NCI-H1436 treated with DMSO at 0.1 percent for 48 hours (cell line): ENCODE measurements at regions not wholly inside any gene's neighbourhood (a gene's known extent, or its start where the extent isn't known, plus 50 kb on each side); places are given as distances from the start of the nearest gene placed in this dataset.

ENCODE experiments used
- DNase-seq: peaks from one replicate; lab custom pipeline; 2025; lab: John Stamatoyannopoulos, UW

DNA sequence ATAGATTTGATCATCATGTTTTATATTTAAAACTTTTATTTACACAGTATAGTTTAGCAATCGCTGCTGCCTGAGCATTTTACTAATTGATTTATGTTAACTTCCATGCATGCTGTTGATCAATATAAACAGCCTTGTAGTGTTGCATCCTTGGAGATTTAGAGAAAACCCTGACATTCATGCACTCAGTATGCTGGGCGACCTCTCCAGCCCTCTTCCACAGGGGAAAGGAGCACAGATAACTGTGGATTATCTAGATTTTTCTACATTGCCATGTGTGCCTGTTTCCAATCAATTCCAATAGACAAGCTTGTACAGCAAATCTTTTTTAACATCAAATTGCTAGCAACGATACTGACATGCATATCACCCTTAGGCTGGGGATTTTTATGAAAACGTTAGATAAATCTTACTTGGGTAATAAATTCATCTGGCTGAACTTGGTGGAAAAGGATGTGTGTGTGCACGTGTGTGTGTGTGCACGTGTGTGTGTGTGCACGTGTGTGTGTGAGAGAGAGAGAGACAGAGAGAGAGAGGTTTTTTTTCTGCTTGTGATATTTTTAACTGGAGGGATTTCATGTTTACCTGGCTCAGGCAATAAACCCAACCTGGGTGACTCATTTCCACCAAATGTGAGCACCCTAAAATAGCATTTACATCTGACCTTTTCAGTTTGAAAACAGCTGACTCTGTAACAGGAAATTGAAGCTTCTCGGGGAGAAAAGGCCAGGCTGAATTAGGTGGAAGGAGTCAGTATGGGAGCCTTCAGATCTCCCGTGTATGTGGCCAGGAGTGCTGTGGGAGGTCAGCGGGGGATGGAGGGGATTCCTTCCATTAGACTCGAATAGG, 339.8 kb downstream of the PRDM2 start:
- no peak for DNase-seq

DNA sequence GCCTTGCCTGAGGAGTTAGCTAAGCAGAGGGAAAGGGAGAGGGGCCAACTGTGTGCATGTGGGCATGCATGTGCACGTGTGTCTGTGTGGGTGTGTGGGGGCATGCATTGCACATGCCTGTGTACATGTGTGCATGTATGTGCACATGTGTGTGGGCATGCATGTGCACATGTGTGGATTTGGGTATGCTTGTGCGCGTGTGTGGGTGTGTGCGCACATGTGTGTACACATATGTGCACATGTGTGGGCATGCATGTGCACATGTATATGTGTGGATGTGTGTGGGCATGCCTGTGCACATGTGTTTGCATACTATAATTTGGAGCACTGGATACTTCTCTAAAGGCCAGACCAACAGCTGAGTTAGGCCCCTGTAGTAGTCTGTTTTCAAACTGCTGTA, 350.0 kb downstream of the PRDM2 start:
- no peak for DNase-seq

DNA sequence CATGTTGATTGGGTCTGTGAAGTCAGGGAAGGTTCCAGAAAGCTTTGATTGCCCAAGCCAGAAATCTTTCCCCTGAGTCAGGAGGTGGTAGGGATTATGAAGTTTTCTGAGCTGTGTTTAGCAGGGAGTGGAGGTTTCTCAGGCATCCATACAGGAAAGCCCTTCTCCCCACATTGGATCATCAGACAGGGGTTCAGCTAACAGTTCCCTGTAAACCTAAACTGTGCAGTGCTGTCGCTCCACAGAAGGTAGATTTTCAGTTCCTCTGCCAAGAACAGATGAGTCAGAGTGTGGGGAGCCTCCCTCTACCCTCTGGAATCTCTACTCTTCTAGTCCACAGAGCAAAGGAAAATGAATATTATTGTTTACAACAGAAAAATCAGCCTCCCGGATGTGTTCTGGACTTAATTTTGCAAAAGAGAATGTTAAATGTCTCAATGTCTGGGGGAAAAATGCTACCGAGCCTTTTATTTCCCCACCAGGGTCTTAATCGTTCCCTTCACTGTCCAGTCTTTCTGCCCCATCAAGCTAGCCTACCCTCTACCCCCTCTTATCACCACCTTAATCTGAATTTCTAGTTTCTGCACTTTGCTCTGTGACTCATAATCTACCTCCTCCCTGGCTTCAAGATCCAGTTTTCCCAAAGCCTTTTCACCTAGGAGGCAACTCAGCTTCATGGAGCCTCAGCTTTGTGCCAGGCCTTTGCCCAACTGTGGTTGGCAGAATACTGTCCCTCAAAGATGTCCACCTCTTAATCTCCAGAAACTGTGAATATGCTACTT, 355.6 kb downstream of the PRDM2 start:
- no peak for DNase-seq

DNA sequence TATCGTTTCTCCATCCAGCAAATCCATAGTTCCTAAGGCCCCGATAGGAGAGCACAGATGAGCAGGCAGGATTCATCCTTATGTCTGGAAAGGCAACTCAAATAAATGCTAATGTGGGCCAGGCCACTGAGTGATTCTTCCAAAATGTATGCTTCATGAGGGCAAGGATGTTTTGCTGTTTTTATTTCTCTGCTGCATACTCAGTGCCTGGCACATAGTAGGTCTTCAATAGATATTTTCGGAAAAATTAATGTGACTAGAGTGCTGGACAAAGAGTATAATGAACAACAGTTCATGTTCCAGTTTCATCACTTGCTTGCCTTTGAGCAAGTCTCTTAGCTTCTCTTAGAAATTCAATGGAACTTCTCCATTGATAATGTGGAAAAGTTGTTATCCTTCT, 357.7 kb downstream of the PRDM2 start:
- no peak for DNase-seq

DNA sequence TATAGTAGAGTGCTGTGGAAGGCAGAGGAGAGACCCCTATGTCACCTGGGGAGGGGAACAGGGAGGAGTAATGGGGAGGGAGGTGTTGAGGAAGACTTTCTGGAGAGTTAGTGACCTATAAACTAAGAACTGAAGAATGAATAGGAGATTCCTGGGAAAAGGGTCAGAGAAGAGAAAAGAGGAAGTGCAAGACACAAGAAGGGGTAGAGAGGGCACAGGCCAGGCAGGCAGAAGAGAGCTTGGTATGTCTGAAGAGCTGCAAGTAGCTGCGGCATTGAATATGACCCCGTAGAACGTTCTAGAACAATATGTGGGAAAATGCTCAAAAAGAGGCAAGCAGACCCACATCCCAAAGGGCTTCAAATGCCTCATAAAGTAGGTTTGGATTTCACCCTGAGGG, 361.2 kb downstream of the PRDM2 start:
- no peak for DNase-seq

DNA sequence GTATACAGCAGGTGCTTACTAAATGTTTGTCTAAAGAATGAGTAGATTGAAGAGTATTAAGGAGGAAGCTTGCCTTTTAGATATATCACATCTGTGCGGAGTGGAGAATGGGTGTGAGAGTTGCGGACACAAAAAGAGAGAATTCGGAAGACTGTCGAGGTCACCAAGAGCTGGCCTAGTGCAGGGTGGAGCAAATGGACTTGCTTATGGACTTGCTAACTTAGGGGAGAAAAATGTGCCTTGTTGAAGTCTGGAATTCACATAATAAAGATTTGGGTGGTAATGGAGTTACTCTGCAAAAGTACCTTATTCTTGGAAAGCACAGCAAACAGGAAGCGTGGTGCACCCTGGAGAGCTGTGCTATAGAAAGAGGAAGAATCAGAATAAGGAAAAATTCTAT, 361.7 kb downstream of the PRDM2 start:
- DNase-seq, result no peak

DNA sequence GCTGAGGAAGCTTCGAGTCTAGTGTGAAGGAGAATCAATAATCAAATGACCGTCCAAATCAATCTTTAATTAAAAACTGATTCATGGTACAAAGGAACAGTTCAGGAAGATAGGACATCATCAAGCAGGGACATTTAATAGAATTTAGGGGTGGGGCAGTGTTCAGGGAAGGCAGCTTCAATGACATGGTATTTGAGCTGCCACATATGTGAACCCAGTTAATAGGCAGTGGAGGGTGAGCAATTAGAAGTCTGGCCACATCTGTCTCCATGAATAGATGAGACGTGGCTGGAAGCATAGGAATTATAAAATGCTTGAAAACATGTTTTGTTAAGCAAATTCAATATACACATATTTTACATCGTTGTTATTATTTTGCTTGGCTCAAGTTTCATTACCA, 362.7 kb downstream of the PRDM2 start:
- DNase-seq, result no peak

DNA sequence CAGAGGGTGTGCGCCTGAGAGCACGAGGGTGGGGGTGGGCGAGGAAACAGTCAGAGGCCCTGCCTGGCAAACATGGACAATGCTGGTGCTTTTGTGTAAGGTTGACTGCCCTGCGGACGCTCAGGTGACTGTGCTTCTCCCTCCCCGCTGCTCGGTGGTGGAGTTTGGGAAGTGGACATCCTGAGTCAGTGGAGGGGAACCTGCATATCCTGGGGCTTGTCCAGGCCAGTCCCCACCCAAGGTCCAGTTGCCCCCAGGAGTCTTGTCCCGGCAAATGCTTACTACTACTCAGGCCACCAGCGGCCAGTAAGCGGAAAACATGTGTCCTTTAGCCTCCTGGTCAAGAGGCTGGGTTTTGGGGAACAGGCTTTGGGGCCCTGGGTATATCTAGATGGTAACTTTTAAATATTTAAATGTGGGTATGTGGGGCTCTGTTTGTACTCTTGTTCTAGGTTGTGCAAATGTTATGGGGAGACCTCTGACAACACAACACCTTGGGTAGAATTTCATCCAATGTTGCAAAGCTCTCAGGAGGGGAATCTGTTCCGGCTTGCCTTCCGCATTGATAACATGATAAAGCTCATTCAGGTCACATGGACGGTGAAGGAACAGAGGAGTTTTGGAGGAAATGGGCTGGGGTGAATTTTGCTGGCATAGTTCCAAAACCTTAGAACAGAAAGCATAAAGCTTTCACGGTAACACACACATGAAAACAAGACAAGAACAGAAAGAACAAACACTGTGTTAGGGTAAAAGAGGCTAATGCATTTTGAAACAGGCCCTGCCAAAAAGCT, 364.9 kb downstream of the PRDM2 start:
- no peak for DNase-seq

DNA sequence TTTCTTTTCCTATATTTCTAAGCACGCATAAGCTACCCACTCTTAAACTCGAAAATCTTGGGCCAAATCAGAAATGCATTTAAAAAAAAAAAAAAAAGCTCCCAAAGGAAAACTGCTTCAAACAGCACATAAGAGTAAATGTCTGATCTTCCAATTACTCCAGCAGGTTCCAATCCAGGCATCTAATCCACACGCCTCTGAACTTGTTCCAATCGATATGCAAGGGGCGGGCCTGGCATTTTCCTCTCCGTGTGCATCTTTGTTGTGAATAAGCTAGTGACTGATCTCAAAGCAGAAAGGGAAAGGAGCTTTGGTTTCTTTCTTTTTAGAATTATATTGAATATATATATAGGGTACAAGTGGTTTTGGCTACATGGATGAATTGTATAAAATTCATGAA, 365.5 kb downstream of the PRDM2 start:
- no peak for DNase-seq

DNA sequence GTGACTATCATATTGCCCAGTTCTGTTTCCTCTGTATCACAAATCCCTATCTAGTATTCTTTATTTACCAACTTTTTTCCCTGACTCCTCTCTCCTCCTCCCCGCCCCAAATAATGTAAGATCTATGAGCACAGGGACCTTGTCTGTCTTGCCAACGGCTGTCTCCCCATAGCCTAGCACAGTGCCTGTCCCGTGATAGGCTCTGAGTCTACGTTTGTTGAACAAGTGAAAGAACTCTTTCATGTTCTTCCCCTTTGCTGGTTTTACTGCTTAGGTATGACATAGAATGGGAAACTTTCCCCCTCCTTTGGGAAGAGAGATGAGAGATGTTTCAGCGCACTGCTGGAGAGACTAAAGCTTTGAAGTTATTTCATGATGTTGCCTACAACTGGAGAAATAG, 367.0 kb downstream of the PRDM2 start:
- no peak for DNase-seq

DNA sequence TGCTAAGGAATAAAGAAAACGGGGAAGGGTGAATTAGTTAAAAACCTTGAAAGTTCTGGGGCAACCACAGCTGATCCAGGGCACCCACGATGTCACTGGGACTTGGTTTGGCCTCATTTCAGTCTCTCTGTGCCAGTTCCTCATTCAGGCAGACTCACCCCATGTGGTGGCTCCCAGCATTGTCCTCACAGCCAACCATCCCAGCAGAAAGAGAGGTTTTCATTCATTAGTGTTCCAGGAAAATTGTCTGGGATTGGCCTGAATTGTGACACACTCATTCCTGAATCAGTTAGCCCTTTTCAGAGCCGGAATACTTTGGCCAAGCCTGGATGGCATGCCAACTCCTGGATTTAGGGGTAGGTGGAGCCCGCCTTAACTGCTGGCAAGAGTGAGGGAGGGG, 367.7 kb downstream of the PRDM2 start:
- no peak for DNase-seq

DNA sequence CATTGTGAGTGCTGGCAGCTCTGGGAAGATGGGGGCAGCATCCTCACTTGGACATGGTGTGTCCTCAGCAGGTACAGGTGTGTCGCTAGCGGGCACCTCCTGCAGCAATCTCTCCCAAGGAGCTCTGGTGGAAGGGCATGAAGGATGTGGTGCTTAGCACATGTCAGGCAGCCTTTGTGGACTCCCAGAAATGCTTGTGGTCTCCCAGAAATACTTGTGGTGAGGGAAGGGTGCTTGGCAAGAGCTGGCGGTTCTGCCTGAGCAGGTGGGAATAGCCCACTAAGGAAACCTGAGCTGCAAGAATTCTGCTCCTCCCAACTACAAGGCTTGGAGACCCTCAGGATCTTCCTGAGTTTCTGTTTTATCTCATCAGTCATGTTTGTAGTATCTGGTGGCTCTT, 371.6 kb downstream of the PRDM2 start:
- DNase-seq, result no peak

DNA sequence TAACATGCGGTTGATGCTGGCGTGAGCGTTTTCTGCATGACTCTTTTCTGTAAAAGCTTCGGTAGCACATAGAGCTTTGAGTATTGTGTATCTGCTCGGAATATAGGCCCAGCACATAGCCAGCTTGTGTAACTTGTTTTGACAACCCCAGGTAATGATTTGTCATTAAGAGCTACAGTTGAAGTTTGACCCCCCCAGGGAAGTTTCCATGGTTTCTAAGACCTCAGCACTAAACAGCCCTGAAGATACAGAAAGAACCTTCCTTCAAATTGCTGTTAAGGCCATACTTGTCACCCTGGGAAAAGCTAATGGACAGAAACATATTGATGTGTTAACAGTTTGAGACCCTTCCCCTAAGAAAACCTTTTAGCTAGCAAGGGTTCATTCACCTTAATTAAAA, 380.7 kb downstream of the PRDM2 start:
- no peak for DNase-seq

DNA sequence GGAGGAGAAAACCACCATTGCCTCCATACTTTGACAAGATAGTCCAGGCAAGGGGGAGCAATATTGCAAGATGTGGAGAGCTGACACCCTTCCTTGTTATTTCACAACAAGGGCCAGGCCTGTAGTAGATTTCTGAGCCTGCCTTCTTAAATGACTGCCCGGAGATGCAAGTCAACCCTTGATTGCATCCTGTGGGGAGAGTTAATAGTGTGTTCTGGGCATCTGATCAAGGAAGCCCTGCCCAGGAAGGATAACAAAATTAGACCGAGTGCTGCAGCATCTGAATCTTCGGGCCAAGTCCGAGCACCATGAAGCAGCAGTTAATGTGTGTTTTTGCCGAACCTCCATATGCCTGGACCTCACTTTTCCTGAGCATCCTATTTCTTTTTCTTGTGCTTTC, 382.3 kb downstream of the PRDM2 start:
- DNase-seq, result no peak

DNA sequence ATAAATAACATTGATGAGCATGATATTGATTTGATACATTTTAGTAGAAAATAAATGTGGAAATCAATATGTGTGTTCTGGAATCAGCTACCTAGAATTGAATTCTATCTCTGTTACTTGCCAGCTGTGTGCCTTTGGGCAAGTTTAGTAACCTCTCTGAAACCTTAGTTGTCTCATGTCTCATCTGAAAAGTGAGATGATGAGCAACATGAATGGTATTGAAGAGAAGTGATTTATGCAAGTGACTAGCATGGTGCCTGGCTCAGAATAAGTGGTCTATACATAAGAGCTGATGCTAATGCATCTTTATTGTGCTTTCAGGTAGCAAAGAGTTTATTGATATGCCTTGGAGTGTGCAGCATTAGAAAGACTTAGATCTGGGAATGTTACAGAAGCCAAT, 383.3 kb downstream of the PRDM2 start:
- DNase-seq, result no peak

DNA sequence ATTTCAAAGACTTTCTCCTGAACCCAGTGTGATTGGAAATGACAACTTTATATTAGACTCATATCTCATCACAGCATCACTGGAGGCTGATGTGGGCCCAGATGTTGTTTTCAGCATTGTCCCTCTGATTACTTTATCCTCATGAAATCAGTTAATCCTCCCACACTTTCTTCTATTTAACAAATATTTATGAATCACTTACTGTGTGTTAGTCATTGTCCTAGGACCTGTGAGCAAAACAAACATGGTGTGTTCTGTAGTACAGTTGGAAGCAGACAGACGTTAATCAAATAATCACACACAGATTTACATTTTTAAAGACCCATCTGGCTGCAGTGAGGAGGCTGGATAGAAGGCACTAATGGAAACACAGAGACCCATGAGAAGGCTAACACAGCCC, 383.7 kb downstream of the PRDM2 start:
- no peak for DNase-seq

DNA sequence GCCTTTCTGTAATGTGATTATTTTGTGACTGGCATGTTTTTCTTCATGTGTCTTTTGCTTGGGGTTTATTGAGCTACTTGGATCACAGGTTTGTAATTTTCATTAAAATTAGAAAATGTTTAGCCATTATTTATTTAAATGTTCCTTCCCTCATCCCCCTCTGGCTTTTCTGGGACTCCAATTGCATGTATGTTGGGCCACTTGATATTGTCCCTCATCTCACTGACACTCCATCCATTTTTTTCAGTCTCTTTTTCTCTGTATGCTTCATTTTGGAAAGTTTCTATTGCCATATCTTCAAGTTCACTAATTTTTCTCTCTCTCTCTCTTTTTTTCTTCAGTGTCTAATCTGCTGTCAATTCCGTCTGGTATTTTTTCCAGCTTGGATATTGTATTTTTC, 390.1 kb downstream of the PRDM2 start:
- DNase-seq, result no peak

DNA sequence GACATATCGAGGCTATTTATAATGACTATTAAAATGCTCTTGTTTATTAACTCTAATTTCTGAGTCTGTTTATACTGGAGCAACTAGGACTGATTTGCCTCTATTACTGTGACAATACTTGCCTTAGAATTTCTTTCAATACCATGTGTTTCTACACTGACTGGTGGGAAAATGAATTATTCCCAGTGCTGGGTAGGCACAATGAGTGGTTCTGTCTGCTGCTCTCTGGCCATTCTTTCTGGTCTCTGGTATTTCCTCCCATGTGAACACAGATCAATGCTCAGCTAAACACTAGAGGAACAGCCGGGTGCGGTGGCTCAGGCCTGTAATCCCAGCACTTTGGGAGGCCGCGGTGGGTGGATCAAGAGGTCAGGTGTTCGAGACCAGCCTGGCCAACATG, 390.5 kb downstream of the PRDM2 start:
- no peak for DNase-seq

DNA sequence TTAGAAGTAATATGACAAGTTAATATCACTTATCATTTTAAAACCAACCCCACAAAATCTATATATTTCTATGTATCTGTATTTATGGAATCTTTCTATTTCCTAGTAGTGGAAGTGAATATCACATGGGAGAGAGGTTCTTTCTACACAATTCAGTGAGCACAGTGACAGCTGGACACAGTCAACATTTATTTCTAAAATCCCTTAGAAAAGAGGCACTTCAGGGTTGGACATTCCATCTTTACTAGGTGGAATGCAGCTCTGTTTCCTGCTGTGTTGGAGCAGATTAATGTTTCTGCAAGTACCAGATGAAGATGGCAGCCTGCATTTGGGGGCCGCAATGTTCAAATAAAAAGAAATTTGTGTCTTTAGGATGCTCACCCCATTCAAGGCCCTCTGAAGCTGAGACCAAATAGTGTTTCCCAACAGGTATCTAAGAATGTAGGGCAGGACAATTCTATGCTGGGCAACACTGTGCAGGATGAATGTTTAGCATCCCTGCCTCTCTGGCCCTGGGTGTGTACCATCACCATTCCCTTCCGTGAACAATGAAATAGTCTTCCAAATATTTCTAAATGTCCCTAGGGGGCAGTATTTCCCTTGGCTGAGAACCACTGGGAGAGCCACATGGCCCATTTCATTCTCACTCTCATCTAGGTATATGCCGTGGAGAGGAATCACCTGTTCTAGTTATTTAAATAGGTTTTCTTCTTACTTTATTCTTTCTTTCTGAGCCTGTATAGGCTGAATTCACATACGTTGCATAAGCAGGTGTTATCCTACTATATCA, 394.8 kb downstream of the PRDM2 start:
- no peak for DNase-seq

DNA sequence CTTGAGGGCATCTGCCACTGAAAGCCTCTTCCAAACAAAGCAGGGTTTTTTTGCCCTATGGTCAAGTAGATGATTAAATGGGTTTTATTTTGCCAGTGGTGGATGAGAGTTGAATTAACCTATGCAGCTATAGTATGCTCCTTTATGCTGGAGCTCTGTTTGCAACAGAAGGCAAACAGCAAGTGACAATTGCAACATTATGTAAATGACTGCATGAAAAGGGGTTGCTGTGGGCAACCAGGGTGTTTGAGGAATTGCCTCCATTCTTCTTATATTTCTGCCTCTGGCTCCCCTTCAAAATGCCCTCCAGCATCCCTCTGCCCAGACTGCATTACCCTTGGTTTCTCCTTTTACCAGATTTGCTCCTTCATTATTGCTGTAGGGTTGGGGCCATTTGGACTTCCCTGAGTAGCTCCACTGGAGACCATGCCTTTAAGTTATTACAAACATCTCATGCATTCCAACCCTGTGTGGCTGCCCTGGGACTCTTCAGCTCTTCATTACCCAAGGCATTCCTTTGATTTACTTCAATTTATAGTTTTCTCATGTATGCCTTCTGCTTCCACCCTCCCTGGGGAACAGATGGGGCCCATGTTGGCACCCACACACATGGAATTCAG, 398.4 kb downstream of the PRDM2 start:
- DNase-seq, result no peak

DNA sequence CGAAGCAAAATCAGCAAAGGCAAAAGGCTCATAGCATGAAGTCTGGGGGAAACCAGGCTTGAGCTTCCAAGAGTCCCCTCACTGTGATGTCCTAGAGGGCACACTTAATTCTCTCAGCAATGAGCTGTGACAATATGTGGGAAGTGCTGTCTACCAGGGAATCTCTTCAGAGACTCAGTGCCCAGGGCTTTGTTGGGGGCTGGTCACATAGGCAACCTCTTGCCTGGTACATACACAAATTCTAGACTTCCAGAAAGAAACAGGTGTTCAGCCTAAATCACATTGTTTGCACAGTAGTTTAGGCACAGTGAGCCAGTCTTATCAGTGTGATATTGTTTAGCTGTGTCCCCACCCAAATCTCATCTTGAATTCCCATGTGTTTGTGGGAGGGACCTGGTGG, 400.5 kb downstream of the PRDM2 start:
- DNase-seq, result no peak

DNA sequence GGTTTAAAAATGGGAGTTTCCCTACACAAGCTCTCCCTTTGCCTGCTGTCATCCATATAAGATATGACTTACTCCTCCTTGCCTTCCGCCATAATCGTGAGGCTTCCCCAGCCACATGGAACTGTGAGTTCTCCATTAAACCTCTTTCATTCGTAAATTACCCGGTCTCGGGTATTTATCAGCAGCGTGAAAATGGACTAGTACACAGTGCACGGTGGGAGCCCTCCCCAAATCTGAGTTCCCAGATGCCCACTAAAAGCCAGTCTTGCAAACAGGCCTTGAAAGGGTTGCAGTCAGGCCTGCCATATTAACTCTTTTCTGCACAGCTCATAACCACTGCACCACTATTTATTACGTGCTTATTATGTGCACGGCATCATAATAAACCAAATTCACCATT, 400.9 kb downstream of the PRDM2 start:
- DNase-seq, result no peak
